Renal pelvis (tissue), 1 donor: ENCODE measurements at regions not wholly inside any gene's neighbourhood (a gene's known extent, or its start where the extent isn't known, plus 50 kb on each side); places are given as distances from the start of the nearest gene placed in this dataset.
"Not testable (repeated sequence)": the region's sequence is repeated elsewhere in the genome, so short reads cannot be mapped to it uniquely, and the experiment has no call there.

Experiments used
- DNase-seq: peaks from one replicate; pipeline ENCODE4 v3.0.0-alpha.2; 2013

DNA sequence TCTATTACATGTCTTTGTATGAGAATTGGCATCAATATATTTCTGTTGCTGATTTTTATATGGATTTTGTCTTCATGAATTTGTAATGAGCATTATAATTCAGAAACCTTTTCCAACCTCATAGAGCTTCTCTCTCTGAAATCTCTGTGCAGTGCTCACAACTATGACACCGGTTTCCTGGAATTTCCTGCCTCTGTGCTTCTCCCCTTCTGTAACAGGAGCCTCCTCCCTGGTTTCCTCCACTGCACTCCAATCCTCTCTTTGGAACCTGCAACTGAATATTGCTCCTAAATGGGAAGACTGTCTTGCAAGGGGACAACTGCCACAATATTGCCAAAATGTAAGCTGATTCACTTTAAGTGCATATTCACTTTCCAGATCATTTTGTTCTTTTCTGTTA is 1147.9 kb downstream of the UQCRFS1 start:
- no peak for DNase-seq

GRCh38 chr19:28063702-28064101 is 1149.2 kb downstream of the UQCRFS1 start:
- DNase-seq = no peak

- DNase-seq = no peak
Observed at GRCh38 chr19:28061111-28061510, 1151.8 kb downstream of the UQCRFS1 start.

- DNase-seq = not testable (repeated sequence)
Observed at GRCh38 chr19:28057026-28057425, 1155.9 kb downstream of the UQCRFS1 start.

GRCh38 chr19:28051047-28051446 is 1161.9 kb downstream of the UQCRFS1 start:
- no peak for DNase-seq

DNA sequence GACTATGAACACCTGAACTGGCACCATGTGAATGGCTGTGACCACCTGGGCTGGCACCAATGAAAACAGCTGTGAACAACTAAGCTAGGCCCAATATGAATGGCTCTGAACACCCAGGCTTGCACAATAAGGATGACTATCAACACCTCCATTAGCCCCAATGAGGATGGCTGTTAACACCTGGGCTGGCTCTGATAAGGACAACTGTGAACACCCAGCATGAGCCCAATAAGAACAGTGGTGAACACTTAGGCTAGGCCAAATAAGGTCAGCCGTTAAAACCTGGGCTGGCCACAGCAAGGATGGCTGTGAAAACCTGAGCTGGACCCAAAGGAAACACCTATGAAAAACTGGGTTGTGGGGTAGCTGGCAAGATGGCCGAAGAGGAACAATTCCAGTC is 1163.1 kb downstream of the UQCRFS1 start:
- no peak for DNase-seq

DNA sequence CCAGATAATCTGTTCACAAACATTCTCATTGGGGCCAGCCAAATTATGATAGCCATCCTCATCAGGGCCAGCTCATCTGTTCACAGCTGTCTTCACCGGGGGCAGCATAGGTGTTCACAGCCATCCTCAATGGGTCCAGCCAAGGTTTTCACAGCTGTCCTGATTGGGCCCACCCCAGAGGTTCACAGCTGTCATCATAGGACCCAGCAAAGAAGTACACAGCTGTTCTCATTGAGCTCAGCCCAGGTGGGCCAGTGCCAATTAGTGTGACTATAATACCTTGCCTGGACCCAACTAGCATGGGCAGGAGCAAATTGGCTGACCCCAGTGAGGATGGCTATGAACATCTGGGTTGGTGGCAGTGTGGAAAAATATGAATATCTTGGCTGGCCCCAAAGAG is 1166.0 kb downstream of the UQCRFS1 start:
- no peak for DNase-seq

- no peak for DNase-seq
Observed at GRCh38 chr19:28045621-28046020, 1167.3 kb downstream of the UQCRFS1 start.

DNA sequence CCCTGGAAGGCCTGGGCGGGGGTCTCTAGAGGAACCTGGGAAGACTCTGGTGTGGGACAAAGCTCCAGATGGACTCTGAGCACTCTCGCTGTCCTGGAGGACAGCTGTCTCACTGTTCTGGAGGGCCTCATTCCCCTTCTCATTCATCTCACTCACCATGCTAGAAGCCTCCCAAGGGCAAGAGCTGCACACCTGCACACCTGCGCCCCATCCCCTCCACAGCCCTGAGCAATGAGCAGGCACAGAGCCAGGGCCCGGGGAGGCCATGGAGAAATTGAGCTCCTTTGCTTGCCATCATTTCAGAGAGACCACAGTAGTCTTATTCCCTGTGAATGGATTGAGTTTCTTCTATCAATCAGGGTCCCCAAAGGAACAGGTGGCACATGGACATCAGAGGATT is 1168.5 kb downstream of the UQCRFS1 start:
- no peak for DNase-seq

- no peak for DNase-seq
Observed at GRCh38 chr19:28042516-28042915, 1170.4 kb downstream of the UQCRFS1 start.

- no peak for DNase-seq
Observed at GRCh38 chr19:28039677-28040381, 1173.1 kb downstream of the UQCRFS1 start.

DNA sequence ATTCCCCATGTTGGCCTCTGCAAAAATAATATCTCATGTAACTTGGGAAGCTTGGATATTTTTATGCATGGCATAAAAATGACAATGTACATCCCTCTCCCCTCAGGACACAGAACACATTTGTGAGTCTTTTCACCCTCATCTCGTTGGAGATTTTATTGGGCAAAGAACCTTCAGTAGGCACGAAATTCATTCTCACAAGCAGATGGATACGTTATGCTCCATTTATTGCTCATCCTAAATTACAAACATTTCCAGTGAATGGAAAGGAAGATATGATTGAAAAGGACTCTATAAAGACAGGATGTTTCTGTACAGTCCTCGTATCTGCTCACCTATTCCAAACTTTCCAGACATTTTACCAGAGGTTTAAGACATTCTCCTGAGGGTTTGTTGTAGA is 1175.8 kb downstream of the UQCRFS1 start:
- no peak for DNase-seq

- no peak for DNase-seq
Observed at GRCh38 chr19:28036486-28036885, 1176.5 kb downstream of the UQCRFS1 start.

GRCh38 chr19:28034936-28035335 is 1178.0 kb downstream of the UQCRFS1 start:
- DNase-seq = peak; percentile 41

DNA sequence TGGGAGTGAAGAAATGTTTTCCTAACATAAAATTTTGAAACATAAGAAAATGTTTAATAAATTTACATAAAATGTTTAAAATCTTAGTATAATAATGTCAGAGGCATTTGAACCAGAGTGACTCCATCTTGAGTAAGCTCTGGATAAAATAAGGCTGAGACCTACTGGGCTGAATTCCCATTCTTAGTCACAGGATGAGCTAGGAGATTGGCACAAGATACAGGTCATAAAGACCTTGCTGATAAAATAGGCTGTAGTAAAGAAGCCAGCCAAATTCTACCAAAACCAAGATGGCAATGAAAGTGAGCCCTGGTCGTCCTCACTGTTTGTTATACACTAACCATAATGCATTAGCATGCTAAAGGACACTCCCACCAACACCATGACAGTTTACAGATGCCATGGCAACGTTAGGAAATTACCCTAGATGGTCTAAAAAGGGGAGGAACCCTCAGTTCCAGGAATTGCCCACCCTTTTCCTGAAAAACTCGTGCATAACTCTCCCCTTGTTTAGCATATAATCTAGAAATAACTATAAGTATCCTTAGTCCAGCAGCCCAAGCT is 1184.0 kb downstream of the UQCRFS1 start:
- no peak for DNase-seq

DNA sequence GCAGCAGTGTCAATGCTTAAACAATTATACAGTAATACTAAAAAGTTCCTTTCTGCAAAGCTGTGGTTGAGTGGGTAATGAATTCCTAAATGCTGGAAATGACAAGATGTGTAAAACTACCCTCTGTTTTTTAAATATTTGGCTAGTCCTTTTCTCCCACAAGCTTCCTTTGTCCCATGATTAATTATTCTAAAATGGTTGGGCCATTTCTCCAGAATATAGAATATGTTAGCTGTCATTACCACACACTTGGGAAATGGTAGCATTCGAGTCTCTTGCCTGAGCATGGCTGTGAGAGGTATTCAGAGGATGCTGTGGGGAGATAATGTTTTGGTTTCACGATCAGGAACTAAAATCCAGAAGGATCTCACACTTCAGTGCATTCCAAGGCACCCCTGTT is 1185.8 kb downstream of the UQCRFS1 start:
- DNase-seq = no peak

- peak; percentile 21 for DNase-seq
Observed at GRCh38 chr19:28026636-28027035, 1186.3 kb downstream of the UQCRFS1 start.

- DNase-seq = no peak
Observed at GRCh38 chr19:28024920-28025319, 1188.0 kb downstream of the UQCRFS1 start.

- DNase-seq = no peak
Observed at GRCh38 chr19:28023064-28023463, 1189.9 kb downstream of the UQCRFS1 start.

DNA sequence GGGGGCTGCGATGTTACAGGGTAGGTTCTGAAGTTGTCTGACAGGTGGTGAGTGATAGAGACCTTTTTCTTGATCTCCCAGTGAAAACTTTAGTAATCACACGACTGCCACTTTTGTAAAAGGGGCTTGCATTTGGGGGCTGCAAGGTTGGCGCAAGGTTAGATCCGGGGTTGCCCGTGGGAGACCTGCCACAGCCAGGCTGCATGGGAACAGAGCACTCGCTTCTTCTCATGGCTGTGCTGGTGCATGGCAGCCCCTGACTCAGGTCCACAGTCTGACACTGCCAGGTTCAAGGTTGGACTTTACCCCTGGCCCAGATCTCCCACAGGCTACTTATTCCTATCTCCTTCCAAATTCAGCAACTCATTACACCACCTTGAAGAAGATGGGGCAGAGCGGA is 1190.4 kb downstream of the UQCRFS1 start:
- DNase-seq = no peak

- no peak for DNase-seq
Observed at GRCh38 chr19:28021259-28022185, 1191.4 kb downstream of the UQCRFS1 start.

DNA sequence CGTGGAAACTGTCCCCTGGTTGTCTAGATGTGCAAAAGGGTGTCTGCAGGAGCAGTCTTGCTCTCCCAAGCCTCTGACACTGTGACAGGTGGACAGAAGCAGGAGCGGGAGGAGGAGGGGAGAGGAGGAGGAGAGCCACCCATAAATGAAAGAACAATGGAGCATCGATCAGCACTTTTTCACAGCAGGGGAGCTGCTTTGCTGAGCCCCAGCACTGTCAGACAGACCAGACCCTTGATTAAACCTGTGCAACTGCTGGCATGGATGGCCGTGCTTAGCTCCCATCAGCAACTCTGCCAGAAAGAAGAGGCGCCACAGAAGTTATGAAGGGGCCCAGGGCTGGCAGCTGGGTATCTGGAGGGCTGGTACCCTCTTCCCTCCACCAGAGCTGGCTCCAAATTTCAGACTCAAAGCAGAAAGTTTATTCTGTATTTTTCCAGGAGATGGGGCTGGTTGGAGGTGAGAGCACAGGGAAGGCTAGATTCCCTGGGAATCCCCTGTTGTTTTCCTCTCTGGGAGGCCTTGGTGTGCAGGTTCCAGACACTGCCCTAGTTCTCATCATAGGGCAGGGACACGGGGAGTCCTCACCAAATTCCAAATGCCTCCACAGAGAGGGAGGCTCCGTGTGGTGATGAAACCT is 1192.2 kb downstream of the UQCRFS1 start:
- DNase-seq = no peak
